ENCODE measurements at regions not wholly inside any gene's neighbourhood (a gene's known extent, or its start where the extent isn't known, plus 50 kb on each side); places are given as distances from the start of the nearest gene placed in this dataset.

GRCh38 chr18:67273288-67273687 is 243.2 kb downstream of the DSEL start:
- no peak overlapping the region for H3K4me3 ChIP-seq (ENCODE audit: extremely low read depth in 1 of 4, insufficient read depth in 2 of 4, low read depth in 3 of 4, low read length in 4 of 4)
- H2BK15ac ChIP-seq (ENCODE audit: low read length): no peak overlapping the region
- no peak overlapping the region for H3K27ac ChIP-seq (ENCODE audit: low read depth, low read length)
- no peak overlapping the region for H2BK12ac ChIP-seq (ENCODE audit: low read depth, low read length)
- ChIA-PET POLR2A (ENCODE audit: partially characterized antibody) (no interaction called here), CTCF (ENCODE audit: partially characterized antibody) (no interaction called here)
- H3K4me1 ChIP-seq (replicated peaks in 1 of 4; ENCODE audit: control insufficient read depth in 3 of 4, insufficient read depth in 4 of 4, low read length in 3 of 4): no peaks in the 10 kb centered on the region
- no peak overlapping the region for H3K4me2 ChIP-seq (ENCODE audit: insufficient read depth in 1 of 2, low read depth in 2 of 2, low read length in 2 of 2)
- no peak overlapping the region for H2BK20ac ChIP-seq (ENCODE audit: low read length)
- WGBS, 2 experiments (ENCODE audit: extremely low coverage in 1 of 2, insufficient coverage in 1 of 2, insufficient read length in 1 of 2, insufficient replicate concordance in 2 of 2, low coverage in 1 of 2, low lambda C conversion rate in 2 of 2, missing lambda C conversion rate in 1 of 2): 79% methylated on average over 5 of the region's 5 CpGs; no CpG with 5 or more reads in 1 of the 2 experiments
- TF ChIP-seq HDAC6 (IDR thresholded peaks at IDR 0.05; ENCODE audit: low read depth, low read length) (no peak), GTF2F1 (IDR thresholded peaks at IDR 0.05; ENCODE audit: borderline replicate concordance, low read depth, low read length) (no peak), KDM5A (IDR thresholded peaks at IDR 0.05; ENCODE audit: low read length) (no peak), SP4 (IDR thresholded peaks at IDR 0.05; ENCODE audit: low read length) (no peak), MAX (IDR thresholded peaks at IDR 0.05) (no peak)
- no peak overlapping the region for H3K14ac ChIP-seq (ENCODE audit: insufficient read length)
- H2AFZ ChIP-seq (ENCODE audit: low read length): no peak overlapping the region
- no peaks in the 10 kb centered on the region for H4K20me1 ChIP-seq (replicated peaks in 1 of 2; ENCODE audit: control insufficient read depth in 1 of 2, insufficient read depth in 2 of 2, low read length in 2 of 2)
- no peaks in the 10 kb centered on the region for H3K27me3 ChIP-seq (replicated peaks in 1 of 4; ENCODE audit: control insufficient read depth in 3 of 4, extremely low read depth in 1 of 4, insufficient read depth in 3 of 4, low read length in 3 of 4)
- no peak overlapping the region for H3K9ac ChIP-seq (replicated peaks in 1 of 4; ENCODE audit: extremely low read depth in 1 of 4, low read depth in 3 of 4, low read length in 3 of 4)
- no peaks in the 10 kb centered on the region for H3K23me2 ChIP-seq (ENCODE audit: low read depth, low read length)
- H4K5ac ChIP-seq (ENCODE audit: insufficient read length, low read depth, low read length): no peak overlapping the region
- H3K56ac ChIP-seq (replicated peaks; ENCODE audit: insufficient read length, low read depth, low read length): no peak overlapping the region
- H3K79me1 ChIP-seq (ENCODE audit: low read depth, low read length): no peaks in the 10 kb centered on the region
- H3K79me2 ChIP-seq (ENCODE audit: control insufficient read depth in 1 of 2, insufficient read depth in 2 of 2, low read length in 2 of 2): no peaks in the 10 kb centered on the region
- H3K4ac ChIP-seq (replicated peaks; ENCODE audit: insufficient read length, low read depth, low read length): no peak overlapping the region
- no peak overlapping the region for H4K8ac ChIP-seq (ENCODE audit: extremely low read depth, insufficient read depth, low read length)
- FAIRE-seq: no peak
- H4K91ac ChIP-seq (replicated peaks; ENCODE audit: insufficient read length, low read length): no peak overlapping the region
- no peak for DNase-seq (ENCODE audit: low read depth in 1 of 2, low spot score in 2 of 2)
- H3K9me3 ChIP-seq (ENCODE audit: insufficient read depth in 2 of 2, low read depth in 1 of 2, low read length in 1 of 2): no peaks in the 10 kb centered on the region
- no peak overlapping the region for H2BK5ac ChIP-seq (ENCODE audit: low read depth, low read length)
- H2BK120ac ChIP-seq (replicated peaks; ENCODE audit: low read depth, low read length): no peak overlapping the region
- H3K36me3 ChIP-seq (ENCODE audit: control insufficient read depth in 2 of 4, insufficient read depth in 4 of 4, low read length in 3 of 4): no peaks in the 10 kb centered on the region
- H2AK5ac ChIP-seq (ENCODE audit: low read depth, low read length): no peak overlapping the region
- no peak overlapping the region for H3K23ac ChIP-seq (ENCODE audit: insufficient read length)
- H3K18ac ChIP-seq (ENCODE audit: extremely low read depth, low read length): no peak overlapping the region

All from H1 (cell line).